ENCODE measurements at regions not wholly inside any gene's neighbourhood (a gene's known extent, or its start where the extent isn't known, plus 50 kb on each side); places are given as distances from the start of the nearest gene placed in this dataset.

DNA sequence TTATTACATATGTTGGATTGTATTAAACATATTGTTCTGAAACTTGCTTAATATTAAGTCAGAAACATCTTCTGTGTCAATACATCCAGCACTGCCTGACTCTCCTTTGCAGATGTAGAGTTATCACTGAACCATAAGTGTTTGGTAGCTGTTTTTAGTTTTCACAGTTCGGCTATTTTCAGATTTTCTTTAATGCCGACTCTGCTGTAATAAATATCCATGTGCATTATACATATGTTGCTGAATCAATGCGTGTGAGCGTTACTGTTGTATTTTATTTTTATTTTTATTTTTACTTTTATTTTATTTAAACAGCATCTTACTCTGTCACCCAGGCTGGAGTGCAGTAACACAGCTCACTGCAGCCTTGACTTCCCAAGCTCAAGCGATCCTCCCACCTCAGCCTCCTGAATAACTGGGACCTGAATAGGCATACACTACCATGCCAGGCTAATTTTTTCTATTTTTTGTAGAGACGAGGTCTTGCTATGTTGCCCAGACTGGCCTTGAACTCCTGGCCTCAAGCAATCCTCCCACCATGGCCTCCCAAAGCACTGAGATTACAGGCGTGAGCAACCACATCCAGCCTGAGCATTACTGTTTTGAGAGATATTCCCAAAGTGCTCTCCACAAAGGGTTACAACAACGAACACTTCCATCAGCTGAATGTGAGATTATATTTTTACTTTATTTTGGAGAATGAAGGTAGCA is 50.7 kb upstream of the NOCT start:
- DNase-seq (ENCODE audit: low read depth) = no peak

GRCh38 chr4:138963412-138963811 is 52.2 kb upstream of the NOCT start:
- DNase-seq (ENCODE audit: low read depth) = no peak

- DNase-seq (ENCODE audit: low read depth) = peak; percentile 10
Observed at GRCh38 chr4:138961664-138962063, 53.9 kb upstream of the NOCT start.

DNA sequence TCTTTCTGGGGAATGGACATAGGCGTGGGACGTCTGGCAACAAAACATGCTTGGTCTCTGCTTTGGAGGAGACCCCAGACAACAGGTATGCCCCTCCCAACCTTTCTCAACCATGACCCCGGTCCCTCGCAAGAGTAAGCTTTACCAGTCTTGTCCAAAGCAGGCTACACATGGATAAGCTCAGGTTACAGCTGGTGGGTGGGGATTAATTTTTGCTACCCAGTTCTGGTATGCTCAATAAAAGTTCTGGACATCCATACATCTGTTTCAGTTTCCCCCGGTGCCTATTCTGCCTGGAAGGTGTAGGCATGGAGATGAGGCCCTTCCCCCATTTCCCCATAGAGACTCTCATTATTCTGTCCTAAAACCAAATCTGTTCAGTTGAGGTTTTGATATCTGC is 54.5 kb upstream of the NOCT start:
- DNase-seq (ENCODE audit: low read depth) = no peak

- peak; percentile 28 for DNase-seq (ENCODE audit: low read depth)
Observed at GRCh38 chr4:138960175-138960710, 55.3 kb upstream of the NOCT start.

- DNase-seq (ENCODE audit: low read depth) = peak; percentile 21
Observed at GRCh38 chr4:138959097-138959815, 56.3 kb upstream of the NOCT start.

GRCh38 chr4:138958519-138958918 is 57.1 kb upstream of the NOCT start:
- no peak for DNase-seq (ENCODE audit: low read depth)

GRCh38 chr4:138957302-138957701 is 58.3 kb upstream of the NOCT start:
- DNase-seq (ENCODE audit: low read depth) = no peak

DNA sequence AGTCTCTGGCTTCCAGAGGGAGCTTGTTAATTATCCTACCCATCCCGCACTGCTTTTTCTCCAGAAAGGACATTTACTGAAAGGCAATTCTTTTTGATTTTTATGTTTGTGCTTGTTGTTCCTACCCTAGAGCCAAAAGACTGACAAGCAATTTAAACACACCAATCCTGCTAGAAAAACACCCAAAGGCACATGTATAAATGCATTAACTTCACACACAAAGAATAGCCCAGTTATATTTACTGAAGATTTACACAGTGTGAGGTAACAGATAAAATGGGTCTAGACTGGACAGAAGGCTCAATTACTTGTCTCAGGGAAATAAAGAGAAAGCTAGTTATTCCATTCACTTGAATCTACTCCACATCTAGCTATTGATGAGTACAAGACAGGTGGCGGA is 61.2 kb upstream of the NOCT start:
- no peak for DNase-seq (ENCODE audit: low read depth)

GRCh38 chr4:138953961-138954371 is 61.6 kb upstream of the NOCT start:
- peak; percentile 95 for DNase-seq (ENCODE audit: low read depth)

- DNase-seq (ENCODE audit: low read depth) = no peak
Observed at GRCh38 chr4:138952411-138952810, 63.2 kb upstream of the NOCT start.

GRCh38 chr4:138951764-138952163 is 63.8 kb upstream of the NOCT start:
- peak; percentile 17 for DNase-seq (ENCODE audit: low read depth)

GRCh38 chr4:138949866-138950265 is 65.7 kb upstream of the NOCT start:
- DNase-seq (ENCODE audit: low read depth) = no peak

GRCh38 chr4:138948918-138949317 is 66.7 kb upstream of the NOCT start:
- DNase-seq (ENCODE audit: low read depth) = no peak

DNA sequence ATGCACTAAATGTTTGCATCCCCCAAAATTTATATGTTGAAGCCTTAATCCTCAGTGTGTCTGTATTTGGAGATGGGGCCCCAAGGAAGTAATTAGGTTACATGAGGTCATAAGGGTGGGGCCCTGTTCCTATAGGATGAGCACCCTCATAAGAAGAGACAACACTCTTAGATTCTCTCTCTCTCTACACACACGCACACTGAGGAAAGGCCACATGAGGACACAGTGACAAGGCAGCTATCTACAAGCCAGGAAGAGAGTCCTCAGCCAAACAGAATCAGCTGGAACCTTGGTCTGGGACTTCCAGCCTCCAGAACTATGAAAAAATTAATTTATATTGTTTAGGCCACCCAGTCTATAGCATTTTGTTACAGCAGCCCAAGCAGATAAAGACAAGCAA is 69.3 kb upstream of the NOCT start:
- DNase-seq (ENCODE audit: low read depth) = no peak

DNA sequence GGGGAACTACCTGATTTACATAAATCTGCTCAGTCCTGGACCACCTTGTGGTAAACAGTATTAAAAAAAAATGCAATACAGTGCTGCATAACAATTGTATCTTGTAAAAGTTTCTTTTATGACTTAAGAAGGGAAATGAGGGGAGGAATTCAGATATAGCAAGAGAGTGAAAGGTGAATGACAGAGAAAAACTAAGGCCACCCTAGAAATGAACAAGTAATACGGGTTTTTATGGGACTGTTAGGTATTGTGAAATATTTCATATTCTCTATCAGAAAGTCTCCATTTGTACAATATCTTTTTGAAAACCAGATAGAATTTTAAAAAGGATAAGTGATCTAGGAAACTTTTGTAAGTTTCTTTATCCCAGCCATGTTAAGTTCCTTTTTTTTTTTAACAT is 69.7 kb upstream of the NOCT start:
- no peak for DNase-seq (ENCODE audit: low read depth)

DNA sequence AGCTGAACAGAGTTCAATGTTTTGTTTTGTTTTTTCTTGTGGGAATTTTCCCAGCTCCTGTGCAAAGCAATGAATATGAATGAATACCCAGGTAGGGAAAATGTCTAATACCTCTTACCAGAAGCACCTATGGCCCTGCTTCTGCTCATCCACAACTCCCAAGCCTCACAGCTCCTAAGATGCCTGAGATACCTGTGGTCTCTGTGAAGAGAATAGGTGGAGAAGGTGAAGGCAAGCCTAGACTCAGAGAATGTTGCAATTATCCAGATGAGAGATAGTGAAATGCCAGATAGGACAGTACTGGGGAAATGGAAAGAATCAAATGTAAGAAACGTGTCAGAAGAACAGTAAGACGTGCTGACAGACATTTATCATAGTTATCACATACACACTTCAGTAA is 70.2 kb upstream of the NOCT start:
- DNase-seq (ENCODE audit: low read depth) = no peak

DNA sequence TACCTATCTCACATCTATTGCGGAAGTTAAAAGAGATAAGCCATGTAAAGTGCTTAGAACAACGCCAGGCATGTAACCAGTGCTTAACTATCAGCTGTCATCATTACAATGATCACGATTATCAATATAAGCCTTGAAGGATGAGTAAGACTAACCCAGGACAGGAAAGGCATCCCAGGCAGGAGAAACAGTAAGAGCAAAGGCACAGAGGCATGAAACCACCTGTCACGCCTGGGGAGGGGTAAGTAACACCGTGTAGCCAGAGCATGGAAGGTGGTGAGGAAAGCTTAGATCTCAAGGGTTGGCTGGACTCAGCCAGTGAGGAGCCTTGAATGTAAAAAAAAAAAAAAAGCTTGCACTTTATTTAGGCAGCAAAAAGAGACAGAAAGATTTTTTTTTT is 71.7 kb upstream of the NOCT start:
- no peak for DNase-seq (ENCODE audit: low read depth)

DNA sequence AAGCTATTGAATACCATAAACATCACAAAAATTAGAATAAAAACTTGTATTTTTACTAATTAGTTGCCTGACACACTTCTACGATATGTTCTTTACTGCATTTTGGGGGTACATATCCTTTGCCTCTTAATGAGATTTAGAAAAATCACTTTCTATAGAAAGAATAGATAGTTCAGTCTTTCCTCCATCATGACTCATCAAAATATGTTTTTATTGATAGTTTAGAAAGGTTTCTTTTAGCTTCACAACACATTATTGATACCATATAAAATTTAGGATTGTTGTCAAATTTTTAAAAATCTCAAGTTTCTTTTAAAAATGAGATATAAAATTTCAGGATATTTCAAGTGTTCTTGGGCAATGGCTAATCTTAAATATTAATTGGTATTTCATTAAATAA is 74.5 kb upstream of the NOCT start:
- DNase-seq (ENCODE audit: low read depth) = no peak

DNA sequence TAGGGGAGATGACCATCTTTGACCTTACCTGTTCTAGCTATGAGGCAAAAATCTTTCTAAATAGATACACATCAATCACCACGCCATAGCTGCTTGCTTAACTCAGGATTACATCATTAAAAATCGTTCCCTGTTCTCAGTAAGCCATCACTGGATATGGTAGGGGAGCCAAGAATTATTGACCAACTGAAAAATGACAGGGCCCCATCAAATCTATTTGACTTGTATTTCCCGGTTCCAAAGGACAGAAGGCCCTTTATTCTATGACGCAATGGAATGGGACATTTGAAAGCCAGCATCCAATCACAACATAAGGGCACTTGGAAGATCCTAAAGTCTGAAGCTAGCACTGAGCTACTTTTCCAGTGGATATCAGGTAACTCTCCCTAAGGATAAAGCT is 75.6 kb upstream of the NOCT start:
- DNase-seq (ENCODE audit: low read depth) = no peak

DNA sequence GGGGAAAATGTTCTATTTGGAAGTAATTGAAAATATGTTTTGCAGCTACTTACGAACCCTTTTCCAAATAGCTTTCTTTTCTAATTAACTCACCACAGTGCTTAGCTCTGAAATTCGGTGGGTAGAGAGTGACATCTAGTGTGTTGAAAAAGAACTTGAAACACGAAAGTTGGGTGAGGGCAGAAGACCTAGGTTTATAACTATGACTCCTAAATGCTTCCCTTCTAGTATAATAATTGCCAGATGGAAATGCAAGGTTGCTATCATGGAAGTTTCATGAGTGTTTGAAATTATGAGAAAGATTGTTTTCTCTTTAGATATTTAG is 77.3 kb upstream of the NOCT start:
- DNase-seq (ENCODE audit: low read depth) = peak; percentile 48

GRCh38 chr4:138935135-138935807 is 80.3 kb upstream of the NOCT start:
- no peak for DNase-seq (ENCODE audit: low read depth)

GRCh38 chr4:138927072-138927471 is 88.5 kb upstream of the NOCT start:
- peak; percentile 16 for DNase-seq (ENCODE audit: low read depth)

All from amniotic epithelial cell (primary cell).